SK-N-MC (cell line): ENCODE measurements at regions not wholly inside any gene's neighbourhood (a gene's known extent, or its start where the extent isn't known, plus 50 kb on each side); places are given as distances from the start of the nearest gene placed in this dataset.

Experiments used
- EZH2 ChIP-seq: fragments of 200-600 bp; sonication (generic); IDR thresholded peaks from one replicate; pipeline ENCODE4 v1.6.1; 2017; ENCODE audit warnings: antibody characterized with exemption
- POLR2AphosphoS5 ChIP-seq: IDR thresholded peaks from 2 replicates; pipeline ENCODE4 v1.6.1; 2012; ENCODE audit warnings: mild to moderate bottlenecking, low read depth, low read length, borderline replicate concordance

GRCh38 chr5:159817262-159818029, 98.8 kb upstream of the ADRA1B start:
- TF ChIP-seq EZH2 (no peak), POLR2AphosphoS5 (no peak)
